ENCODE measurements at regions not wholly inside any gene's neighbourhood (a gene's known extent, or its start where the extent isn't known, plus 50 kb on each side); places are given as distances from the start of the nearest gene placed in this dataset.
"Not testable (repeated sequence)": the region's sequence is repeated elsewhere in the genome, so short reads cannot be mapped to it uniquely, and the experiment has no call there.

- TF ChIP-seq, protein P1, sequence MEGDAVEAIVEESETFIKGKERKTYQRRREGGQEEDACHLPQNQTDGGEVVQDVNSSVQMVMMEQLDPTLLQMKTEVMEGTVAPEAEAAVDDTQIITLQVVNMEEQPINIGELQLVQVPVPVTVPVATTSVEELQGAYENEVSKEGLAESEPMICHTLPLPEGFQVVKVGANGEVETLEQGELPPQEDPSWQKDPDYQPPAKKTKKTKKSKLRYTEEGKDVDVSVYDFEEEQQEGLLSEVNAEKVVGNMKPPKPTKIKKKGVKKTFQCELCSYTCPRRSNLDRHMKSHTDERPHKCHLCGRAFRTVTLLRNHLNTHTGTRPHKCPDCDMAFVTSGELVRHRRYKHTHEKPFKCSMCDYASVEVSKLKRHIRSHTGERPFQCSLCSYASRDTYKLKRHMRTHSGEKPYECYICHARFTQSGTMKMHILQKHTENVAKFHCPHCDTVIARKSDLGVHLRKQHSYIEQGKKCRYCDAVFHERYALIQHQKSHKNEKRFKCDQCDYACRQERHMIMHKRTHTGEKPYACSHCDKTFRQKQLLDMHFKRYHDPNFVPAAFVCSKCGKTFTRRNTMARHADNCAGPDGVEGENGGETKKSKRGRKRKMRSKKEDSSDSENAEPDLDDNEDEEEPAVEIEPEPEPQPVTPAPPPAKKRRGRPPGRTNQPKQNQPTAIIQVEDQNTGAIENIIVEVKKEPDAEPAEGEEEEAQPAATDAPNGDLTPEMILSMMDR (IDR thresholded peaks at IDR 0.05): no peak
- Mint-ChIP-seq H3K36me3 (ENCODE audit: low read depth) (no peaks in the 10 kb centered on the region), H3K27me3 (ENCODE audit: low read depth) (peaks cover 5% of the 10 kb centered on the region), H3K4me1 (ENCODE audit: low read depth) (no peaks in the 10 kb centered on the region), H3K27ac (ENCODE audit: unreplicated experiment) (no peak overlapping the region), H3K9me3 (ENCODE audit: low read depth) (no peaks in the 10 kb centered on the region), H3K4me3 (ENCODE audit: unreplicated experiment) (no peak overlapping the region)
- no peak for DNase-seq (ENCODE audit: low spot score)
These were observed 172.8 kb downstream of the MATN1 start for GRCh38 chr1:30550365-30551220.

DNA sequence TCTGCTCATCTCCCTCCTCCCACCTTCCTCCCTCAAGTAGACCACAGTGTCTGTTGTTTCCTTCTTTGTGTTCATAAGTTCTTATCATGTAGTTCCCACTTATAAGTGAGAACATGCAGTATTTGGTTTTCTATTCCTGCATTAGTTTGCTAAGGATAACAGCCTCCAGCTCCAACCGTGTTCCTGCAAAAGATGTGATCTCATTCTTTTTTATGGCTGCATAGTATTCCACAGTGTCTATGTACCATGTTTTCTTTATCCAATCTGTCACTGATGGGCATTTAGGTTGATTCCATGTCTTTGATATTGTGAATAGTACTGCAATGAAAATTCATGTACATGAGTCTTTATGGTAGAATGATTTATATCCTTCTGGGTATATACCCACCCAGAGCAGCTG is 173.5 kb downstream of the MATN1 start:
- H3K4me3 Mint-ChIP-seq (ENCODE audit: unreplicated experiment); H3K9me3 Mint-ChIP-seq (ENCODE audit: low read depth); H3K27me3 Mint-ChIP-seq (ENCODE audit: low read depth); H3K27ac Mint-ChIP-seq (ENCODE audit: unreplicated experiment); DNase-seq (ENCODE audit: low spot score); H3K36me3 Mint-ChIP-seq (ENCODE audit: low read depth); H3K4me1 Mint-ChIP-seq (ENCODE audit: low read depth): not testable (repeated sequence)

DNA sequence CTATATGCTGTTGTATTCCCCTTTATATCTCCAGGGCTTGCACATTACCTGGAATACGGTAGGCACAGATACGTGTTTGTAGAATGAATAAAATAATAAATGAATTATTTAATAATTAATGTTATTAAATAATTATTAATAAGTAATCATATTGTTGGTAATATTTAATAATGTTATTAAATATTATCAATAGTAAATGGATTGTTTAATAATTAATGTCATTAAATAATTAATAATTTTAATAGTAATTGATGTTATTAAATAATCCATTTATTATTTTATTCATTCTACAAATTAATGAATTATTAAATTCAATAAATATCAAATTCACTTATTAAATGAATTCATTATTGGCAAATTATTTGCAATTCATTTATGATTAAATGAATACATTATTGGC is 175.1 kb downstream of the MATN1 start:
- Mint-ChIP-seq H3K4me1 (ENCODE audit: low read depth) (no peaks in the 10 kb centered on the region), H3K36me3 (ENCODE audit: low read depth) (no peaks in the 10 kb centered on the region), H3K27me3 (ENCODE audit: low read depth) (peaks cover 5% of the 10 kb centered on the region), H3K27ac (ENCODE audit: unreplicated experiment) (no peak overlapping the region), H3K9me3 (ENCODE audit: low read depth) (no peaks in the 10 kb centered on the region), H3K4me3 (ENCODE audit: unreplicated experiment) (no peak overlapping the region)
- TF ChIP-seq, protein P1 (IDR thresholded peaks at IDR 0.05): no peak
- no peak for DNase-seq (ENCODE audit: low spot score)

GRCh38 chr1:30547326-30547725 is 176.1 kb downstream of the MATN1 start:
- H3K4me3 Mint-ChIP-seq (ENCODE audit: unreplicated experiment); H3K36me3 Mint-ChIP-seq (ENCODE audit: low read depth); H3K4me1 Mint-ChIP-seq (ENCODE audit: low read depth); H3K27me3 Mint-ChIP-seq (ENCODE audit: low read depth); DNase-seq (ENCODE audit: low spot score); H3K27ac Mint-ChIP-seq (ENCODE audit: unreplicated experiment); H3K9me3 Mint-ChIP-seq (ENCODE audit: low read depth): not testable (repeated sequence)

- Mint-ChIP-seq H3K27ac (ENCODE audit: unreplicated experiment) (no peak overlapping the region), H3K27me3 (ENCODE audit: low read depth) (peaks cover 3% of the 10 kb centered on the region), H3K4me3 (ENCODE audit: unreplicated experiment) (no peak overlapping the region), H3K36me3 (ENCODE audit: low read depth) (no peaks in the 10 kb centered on the region), H3K4me1 (ENCODE audit: low read depth) (no peaks in the 10 kb centered on the region), H3K9me3 (ENCODE audit: low read depth) (no peaks in the 10 kb centered on the region)
- TF ChIP-seq, protein P1 (IDR thresholded peaks at IDR 0.05): no peak
- no peak for DNase-seq (ENCODE audit: low spot score)
These were observed 178.0 kb downstream of the MATN1 start for GRCh38 chr1:30545365-30545764.

GRCh38 chr1:30541721-30542485 is 181.5 kb downstream of the MATN1 start:
- DNase-seq (ENCODE audit: low spot score): no peak

More at GRCh38 chr1:30541721-30542485, 181.5 kb downstream of the MATN1 start:
- no peaks in the 10 kb centered on the region for H3K9me3 Mint-ChIP-seq (ENCODE audit: low read depth)
- H3K4me3 Mint-ChIP-seq (ENCODE audit: unreplicated experiment): no peak overlapping the region
- no peaks in the 10 kb centered on the region for H3K4me1 Mint-ChIP-seq (ENCODE audit: low read depth)
- no peak overlapping the region for H3K27ac Mint-ChIP-seq (ENCODE audit: unreplicated experiment)
- no peaks in the 10 kb centered on the region for H3K36me3 Mint-ChIP-seq (ENCODE audit: low read depth)
- peaks cover 5% of the 10 kb centered on the region for H3K27me3 Mint-ChIP-seq (ENCODE audit: low read depth)
- TF ChIP-seq, protein P1 (IDR thresholded peaks at IDR 0.05): no peak
